RPMI7951 (cell line): ENCODE measurements at regions not wholly inside any gene's neighbourhood (a gene's known extent, or its start where the extent isn't known, plus 50 kb on each side); places are given as distances from the start of the nearest gene placed in this dataset.
"Not testable (repeated sequence)": the region's sequence is repeated elsewhere in the genome, so short reads cannot be mapped to it uniquely, and the experiment has no call there.

ENCODE experiments used
- DNase-seq: peaks from one replicate; pipeline ENCODE4 v3.0.0-alpha.2; 2012; ENCODE audit warnings: low read depth

DNA sequence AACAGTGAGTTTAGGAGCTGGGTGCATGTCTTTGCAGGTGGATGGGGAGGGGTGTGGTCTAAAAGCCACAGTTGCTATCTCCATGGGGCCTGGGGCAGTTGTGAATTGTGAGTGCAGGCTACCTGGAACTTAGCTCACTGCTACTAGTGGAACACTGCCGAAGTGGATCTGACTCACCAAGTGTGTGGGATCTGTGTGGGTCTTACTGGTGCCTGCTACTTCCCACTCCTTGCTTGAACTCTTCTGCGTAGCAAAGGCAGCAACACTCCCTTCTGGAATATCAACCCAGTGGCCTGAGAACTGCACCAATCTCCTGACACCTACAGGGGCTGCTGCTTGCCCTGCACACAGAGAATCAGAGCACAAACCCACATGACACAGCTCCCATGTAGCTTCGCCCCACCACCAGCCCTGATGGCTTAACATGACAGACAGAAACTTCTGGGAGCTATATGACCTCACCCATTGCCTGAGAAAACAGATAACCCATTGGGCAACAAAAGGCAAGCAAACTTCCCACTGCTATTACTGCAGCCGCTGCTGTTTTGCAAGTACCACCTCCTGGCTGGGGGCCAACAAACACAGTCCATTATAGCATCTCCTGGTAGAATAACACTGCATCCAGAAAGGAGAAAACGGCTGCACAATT, 455.1 kb upstream of the DDX18 start:
- DNase-seq = no peak

DNA sequence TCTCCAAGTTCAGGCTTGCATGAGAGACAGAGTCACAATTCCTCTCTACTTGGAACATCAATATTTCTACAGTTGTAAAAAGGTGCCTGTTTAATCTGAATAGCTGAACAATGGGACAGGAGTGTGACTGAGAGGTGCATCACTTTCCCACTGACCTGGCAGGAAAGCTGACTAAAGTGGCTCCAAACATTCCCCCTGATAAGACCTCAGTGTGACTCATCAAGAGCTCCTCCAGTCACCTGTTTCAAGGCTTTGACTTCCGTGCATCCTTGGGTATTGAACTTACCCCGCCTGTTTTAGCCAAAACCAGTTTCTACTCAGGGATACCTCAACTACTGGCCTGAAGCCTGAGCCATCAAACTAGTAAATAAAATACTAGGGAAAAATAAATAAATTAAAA, 453.9 kb upstream of the DDX18 start:
- no peak for DNase-seq

DNA sequence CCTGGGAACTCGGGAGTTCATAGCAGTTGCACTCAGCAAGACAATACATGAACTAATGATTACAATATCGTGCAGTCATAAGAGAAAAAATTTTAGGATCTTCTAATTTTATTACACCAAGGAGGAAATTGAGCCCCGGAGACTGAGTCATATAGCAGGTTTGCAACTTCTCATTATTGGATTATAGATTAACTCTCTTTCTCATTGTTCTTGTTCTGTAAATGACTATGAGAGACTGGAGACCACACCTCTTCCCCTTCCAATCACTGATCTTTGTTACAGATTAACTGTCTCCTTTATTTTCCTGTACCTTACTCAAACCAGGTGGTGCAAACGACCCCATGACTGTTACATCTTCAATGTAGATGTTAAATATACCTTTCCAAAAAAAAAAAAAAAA, 435.8 kb upstream of the DDX18 start:
- no peak for DNase-seq

DNA sequence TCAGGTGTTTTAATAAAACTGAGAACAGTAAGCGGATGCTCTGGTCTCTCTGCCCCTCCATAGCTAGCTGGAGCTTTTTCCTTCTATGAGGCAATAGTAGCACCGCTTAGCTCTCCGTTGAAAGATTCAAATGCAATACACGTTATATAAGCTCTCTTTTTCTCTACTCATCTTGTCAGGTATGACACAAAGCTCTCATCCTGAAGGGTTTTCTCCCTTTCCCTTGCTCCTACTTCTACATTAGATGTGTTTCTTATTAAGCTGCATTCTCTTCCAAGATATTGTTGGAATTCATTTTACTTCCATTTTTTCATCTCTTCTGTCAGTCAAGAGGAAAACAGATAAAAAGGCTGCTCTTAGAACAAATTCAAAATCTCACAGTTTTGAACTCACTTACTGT, 434.6 kb upstream of the DDX18 start:
- no peak for DNase-seq

DNA sequence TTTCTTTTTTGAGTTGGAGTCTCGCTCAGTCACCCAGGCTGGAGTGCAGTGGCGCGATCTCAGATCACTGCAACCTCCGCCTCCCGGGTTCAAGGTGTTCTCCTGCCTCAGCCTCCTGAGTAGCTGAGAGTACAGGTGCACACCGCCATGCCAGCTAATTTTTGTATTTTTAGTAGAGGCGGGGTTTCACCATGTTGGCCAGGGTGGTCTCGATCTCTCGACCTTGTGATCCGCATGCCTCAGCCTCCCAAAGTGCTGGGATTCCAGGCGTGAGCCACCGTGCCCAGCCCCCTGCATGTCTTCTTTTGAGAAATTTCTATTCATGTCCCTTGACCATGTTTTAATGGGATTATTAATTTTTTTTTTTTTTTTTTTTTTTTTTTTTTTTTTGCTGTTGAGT, 430.5 kb upstream of the DDX18 start:
- DNase-seq = not testable (repeated sequence)

DNA sequence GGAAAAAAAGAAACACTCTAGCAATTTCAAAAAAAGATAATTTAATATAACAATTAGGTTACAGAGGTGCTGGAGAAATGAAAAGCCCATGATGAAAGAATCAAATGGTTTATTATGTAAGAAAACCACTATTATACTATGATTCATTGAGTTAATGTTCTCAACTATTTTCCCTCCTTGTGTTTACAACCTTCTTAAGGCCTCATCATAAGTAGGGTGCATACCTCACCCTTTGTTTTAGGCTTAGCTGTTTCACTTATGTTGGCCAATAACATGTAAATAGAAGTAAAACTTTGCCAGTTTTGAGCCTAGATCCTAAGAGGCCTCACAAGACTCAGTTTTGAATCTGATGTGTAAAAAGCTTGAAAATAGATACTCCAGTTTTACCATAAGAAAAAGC, 418.3 kb upstream of the DDX18 start:
- DNase-seq = no peak

DNA sequence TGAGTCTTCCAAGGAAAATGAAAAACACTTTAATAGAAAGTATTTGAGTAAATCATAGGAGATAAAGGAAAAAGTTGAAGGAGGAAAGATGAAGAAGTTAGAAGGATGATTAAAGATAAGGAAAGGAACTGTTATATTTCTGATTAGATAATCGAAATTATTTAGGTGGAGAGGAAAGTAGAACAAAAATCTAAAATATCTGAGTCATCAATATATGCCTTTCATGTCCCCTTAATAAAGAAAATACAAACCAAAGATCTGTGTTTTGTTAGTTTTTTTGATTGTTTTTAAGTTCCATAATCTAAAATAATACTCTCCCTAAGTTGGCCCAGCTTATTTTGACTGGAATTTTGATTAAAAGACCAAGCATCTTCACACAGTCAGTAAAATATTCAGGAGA, 412.9 kb upstream of the DDX18 start:
- DNase-seq = no peak

DNA sequence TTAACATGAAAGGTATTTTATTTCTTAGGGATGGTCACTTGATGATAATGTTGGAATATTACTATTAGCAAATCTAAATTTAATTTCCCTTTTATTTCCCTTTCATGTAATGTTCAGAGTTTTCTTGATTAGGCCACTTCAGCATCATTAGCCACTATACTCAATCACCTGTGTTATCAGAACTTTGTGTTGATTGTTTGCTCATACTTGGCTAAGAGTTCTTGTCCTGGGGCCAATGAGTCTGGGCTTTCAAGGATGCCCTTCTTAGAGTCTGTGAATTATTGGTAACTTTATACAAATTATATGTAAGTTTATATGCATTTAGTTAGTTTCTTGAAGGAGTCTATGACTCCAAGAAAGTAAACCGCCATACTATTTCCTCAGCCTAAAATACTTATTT, 408.0 kb upstream of the DDX18 start:
- DNase-seq = no peak

DNA sequence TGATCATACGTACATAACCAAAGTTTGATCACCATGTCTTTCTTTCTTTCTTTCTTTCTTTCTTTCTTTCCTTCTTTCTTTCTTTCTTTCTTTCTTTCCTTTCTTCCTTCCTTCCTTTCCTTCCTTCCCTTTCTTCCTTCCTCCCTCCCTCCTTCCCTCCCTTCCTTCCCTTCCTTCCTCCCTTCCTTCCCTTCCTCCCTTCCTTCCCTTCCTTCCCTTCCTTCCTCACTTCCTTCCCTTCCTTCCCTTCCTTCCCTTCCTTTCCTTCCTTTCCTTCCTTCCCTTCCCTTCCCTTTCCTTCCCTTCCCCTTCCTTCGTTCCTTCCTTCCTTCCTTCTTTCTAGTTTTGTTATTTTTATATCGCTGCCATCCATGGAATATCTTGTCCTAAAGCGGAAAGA, 406.7 kb upstream of the DDX18 start:
- DNase-seq = no peak

DNA sequence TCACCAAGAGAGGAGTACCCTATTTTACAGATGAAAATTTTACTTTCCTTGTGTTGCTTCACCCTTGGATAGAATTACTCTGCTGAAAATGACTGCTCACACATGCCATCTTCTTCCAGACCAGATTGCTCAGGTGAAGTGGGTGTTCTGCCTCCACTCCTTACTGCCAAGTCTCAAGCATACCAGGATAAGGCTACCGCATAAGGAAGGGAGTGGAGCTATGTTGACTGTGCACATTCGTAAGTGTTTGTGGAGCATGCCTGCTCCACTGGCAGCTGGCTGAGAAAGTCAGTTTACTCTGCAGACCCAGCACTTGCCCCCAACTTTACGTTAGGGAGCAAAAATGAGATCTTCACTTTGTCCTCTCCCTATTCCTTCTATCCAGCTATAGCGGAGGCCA, 405.0 kb upstream of the DDX18 start:
- no peak for DNase-seq

DNA sequence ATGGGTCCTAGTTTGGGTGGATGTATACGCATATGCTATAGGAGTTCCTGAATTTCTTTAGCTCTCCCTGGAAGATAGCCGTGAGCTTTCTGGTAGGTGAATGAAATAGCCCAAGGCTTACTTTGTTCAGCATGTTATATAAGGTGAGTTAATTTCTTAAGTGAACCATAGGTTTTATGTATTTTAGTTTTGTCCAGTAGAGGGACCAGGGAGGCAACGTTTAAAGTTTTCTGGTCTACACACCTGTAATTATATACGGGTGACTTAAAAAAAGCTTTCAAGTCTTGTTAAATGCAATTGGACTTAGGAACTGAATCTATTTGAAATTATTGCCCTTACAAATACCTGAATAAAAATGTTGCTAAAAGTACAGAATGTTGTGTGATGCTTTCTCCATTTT, 402.5 kb upstream of the DDX18 start:
- no peak for DNase-seq

DNA sequence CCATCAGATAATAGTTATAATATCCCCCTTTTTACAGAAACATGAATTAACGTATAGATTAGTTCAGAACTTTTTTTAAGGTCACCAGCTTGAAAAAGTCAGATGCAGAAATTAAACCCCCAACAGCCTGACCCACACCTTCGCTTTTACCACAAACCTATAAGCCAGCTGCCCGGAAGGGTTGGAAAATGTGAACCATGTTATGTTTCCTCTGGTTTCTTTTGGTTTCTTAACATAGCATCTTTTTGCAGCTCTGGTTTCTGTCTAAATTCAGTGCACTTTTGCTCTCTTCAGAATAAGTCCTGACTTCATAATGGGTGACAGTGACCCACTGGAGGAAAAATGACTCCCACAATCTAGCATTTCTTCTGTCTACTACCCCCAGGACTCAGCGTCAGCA, 381.7 kb upstream of the DDX18 start:
- DNase-seq = no peak

DNA sequence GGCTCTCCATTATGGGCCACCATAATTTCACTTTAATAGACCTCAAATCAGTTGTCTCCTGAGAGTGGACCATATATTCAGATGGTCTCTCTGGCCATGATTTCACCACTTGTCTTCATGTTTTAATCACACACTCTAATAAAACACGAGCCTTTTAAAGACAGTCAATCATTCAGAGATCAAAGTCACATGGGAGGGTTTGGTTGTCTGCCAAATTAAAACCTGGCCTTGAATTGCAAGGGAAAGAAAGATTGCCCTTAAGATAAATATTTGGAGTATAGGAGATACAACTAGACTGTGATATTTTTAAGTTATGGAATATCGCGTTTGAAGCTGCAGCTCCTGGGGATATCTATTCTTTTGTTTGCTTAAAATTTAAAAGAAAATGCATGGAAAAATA, 377.8 kb upstream of the DDX18 start:
- no peak for DNase-seq

DNA sequence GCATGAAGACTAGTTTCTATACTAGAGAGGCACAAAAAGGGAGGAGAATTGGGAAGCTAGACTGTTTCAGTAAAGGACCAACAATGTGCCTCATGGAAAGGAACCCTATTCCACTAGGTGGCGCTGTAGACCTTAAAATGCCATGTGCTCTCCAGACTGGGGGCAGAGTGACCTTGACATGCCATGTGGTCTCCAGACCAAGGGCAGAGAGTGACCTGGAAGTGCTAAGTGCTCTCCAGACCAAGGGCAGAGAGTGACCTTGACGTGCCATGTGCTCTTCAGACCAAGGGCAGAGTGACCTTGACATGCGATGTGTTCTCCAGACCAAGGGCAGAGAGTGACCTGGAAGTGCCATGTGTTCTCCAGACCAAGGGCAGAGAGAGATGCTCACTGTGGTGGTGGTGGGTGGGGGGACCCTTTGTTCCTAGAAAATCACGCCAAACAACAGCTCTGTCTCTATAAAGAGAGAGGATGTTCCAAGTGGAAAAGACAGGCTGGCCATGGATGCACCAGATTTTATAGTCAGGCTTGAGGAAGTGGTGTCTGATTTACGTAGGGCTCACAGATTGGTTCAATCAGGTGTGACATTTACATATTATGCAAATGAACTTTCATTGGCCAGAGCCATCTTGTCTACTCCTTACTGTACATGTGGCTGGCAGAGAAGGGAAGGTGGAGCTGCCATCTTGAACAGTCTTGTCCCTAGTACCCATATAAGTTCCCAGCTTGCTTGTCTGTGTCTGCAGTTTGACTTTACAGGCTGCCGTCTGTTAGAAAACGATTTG, 344.0 kb upstream of the DDX18 start:
- DNase-seq = no peak

DNA sequence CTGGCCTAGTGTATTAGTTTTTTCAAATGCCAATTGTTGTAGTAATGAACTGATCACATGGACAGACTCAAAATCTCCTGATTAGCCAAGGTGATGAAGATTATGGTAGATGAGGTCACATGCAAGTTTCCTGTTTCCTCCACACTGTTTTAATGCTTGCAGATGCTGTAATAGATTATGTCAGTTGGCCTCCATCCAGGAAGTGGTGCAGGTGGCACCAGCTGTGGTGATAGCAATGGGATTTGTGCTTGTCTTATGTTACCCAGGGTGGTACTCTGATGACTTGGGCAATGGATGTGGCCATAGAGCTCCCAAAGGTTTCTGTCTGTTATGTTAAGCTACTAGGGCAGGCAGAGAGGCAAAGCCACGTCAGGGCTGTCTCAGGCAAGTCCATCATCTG, 332.9 kb upstream of the DDX18 start:
- no peak for DNase-seq

DNA sequence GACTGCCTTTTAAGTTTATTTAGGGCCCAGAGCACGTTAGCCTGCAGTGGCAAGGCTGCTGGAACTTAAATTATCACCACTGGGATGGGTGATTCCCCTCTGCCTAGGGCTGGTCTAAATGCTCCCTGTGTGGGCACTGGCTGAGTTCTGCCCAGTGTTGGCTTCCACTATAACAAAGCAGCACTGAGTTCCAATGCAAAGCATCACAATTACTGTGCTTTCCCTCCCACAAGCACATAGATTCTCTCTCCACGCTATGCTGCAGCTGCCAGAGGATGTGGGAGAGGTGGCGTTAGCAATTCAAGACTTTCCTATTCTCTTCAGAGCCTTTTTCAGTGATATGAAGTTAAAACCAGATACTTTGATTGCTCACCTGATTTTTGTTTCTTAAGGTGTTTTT, 328.9 kb upstream of the DDX18 start:
- no peak for DNase-seq

DNA sequence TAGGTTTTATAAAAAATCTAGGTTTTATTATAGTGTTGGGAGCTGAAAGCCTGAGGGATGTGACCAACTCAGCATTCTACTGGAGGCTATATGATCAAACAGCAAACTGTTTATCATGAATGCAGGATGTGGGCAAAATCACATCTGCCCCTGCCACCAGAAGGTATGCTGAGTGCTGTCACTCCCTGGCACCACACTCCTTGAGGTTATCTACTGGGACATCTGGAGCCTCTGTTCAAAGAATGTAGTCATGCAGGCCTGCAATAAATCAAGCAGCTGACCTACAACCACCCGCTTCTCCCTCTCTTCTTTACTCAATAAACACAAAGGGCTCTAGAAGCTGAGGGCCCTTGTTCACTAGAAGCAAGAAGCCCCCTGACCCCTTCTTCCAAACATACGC, 328.4 kb upstream of the DDX18 start:
- DNase-seq = no peak

DNA sequence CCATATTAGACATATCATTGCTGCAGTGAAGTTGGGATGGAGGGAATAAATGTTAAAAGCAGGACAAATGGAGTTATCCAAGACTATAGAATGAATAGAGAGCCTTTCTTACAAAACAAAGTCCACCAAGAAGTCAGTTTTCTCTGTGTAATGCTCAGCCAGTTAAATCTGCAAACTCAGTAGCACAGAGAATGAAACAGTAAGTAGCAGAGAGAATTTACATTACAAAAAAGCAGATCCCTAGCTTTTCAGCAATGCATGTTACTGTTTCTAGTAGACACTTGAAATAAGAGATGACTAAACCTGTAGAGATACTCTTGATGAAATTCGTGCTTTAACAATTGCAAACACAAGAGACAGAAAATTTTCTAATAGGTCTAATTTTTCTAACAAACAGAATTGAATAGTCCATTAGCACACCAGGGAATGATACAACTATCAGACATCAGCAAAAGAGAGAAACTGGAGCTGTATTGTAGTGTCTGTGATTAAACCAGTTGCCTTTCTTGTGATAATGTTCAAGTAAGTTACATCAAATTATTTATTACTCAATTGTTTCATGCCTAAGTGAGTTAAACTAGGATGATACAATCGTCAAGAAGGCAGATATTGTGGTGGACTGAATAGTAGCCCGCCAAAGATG, 322.2 kb upstream of the DDX18 start:
- DNase-seq = no peak

DNA sequence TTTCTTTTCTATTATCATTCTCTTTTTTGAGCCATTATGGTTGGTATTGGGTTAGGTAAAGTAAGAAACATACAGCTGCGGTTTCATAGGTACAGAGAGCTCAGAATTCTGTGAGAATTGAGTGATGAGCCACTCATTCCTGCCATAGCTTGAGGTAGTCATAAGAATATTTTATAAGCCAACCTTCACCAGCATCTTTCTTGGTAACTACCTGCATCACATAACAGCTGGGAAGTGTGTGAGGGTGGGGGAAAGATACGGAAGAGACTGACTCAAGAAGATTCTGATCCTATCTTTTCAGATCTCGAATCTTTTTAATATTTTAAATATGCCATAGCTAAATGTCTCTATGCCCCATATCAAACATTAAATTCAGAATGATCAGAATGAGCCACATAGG, 313.8 kb upstream of the DDX18 start:
- no peak for DNase-seq

DNA sequence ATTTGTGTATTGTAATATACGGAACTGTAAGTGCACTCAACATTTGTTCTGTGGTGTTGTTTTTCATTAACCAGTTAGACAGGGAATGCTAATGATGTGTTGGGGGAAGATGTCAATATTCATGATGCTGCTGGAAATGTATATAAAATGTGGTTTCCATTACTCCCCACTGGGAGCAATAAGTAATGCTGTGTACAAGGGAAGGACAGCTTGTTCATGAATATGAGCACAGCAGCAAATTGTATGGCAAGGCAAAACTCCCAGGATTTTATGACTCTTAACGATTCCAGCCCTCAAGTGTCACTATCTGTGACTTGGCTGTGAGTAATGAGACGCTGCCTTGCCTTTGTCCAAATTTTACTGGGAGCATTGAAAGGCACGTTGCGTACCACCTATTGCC, 312.4 kb upstream of the DDX18 start:
- DNase-seq = no peak

DNA sequence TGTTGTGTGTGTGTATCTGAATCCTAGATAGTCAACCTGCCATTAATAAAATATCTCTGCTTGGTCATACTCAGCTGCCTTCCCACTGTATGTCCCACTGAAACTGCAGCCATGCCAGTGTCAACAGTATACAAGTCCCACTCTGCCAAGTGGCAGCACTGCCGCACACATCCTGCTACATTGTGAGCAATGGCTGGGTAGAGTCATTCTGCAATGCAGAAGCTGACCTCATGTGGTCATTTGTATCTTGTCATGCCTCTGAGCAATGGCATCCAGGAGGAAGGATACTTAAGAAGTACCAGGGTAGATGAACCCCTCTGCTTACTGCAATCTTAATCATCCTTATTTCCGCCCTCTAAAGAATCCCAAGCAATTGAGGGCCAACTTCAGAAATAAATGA, 302.2 kb upstream of the DDX18 start:
- no peak for DNase-seq

DNA sequence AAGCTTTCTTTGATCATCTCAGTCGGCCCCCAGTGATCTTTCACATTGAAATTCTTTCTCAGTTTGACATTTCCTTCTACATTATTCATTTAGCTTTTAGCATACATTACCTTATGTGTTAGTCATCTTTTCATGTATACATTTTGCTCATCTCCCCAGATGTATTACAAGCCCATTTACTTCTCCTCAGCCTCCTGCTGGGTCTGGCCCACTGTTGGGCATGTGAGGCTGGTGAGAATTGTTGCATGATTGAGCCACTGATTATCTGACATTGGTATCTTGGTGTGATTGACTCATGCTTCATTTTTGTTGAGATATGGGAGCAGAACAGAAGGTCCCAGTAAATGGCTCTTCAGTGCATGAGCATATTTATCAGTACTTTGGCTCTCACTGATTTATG, 300.1 kb upstream of the DDX18 start:
- DNase-seq = no peak

DNA sequence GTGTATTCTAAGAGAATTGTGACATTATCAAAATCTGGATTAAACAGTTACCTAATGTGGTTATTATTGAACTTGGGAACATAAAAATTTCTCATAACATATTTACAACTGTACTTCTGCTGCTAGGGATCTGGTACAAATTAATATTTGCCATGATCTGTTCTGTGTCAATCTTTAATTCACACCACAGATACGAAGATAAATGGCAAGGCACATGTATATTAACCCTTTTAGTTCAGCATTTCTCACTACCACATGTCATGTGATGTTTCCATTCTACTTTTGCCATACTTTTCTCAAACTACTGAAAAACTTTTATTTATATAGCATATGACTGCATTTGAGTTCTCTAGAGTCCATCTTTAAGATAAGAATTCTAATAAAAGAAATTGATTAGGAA, 295.3 kb upstream of the DDX18 start:
- DNase-seq = no peak
